Posterior vena cava (tissue), 2 donors: ENCODE measurements at regions not wholly inside any gene's neighbourhood (a gene's known extent, or its start where the extent isn't known, plus 50 kb on each side); places are given as distances from the start of the nearest gene placed in this dataset.

Experiments used
- DNase-seq: peaks from one replicate; pipeline ENCODE4 v3.0.0-alpha.2; 2020; ENCODE audit warnings: low spot score
- intact Hi-C, 2 donors: fragments of 100-400 bp; cut with DNase I; formaldehyde crosslinking; loops; one replicate each; pipeline versions ENCODE4 v1.14.1 to v1.14.2; 2022 to 2023
- donor health status: DM: yes; HTN: yes; CAD: no.
- donor health status: DM: yes; HTN: yes; CAD: no.

DNA sequence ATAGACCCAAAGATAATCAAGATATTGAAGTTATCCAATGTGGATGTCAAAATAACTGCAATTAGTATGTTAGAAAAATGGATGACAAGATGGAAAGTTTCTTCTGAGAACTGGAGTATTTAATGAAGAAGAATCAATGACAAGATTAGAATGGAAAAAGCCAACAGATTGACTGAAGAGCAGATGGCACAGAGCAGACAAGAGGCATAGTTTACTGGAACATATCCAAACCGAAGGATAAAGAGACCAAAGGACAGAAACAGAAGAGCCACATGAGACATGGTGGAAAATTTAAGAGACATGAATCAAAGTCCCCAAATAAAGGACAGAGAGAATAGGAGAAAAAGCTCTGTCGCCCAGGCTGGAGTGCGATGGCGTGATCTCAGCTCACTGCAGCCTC is 89.6 kb upstream of the RXFP2 start:
- intact Hi-C loops: no loop called here
- DNase-seq: no peak

DNA sequence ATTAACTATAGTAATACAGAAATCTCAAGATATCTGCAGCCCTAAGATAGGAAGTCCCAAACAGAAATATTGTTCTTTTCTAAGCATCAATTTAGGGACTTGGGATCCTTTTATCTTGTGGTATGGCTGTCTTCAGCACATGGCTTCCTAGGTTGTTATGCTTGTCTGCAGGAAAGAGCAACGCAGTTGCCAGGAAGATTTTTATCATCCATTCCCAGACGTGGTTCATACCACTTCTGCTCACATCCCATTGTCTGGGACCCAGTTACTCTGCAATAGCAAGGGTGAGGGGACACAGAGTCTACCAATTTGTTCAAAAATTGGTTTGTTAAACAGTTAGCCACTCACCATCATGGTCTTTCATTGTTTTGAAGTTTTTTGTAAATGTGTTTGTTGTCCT is 85.6 kb upstream of the RXFP2 start:
- no peak for DNase-seq
- intact Hi-C loops: no loop called here

DNA sequence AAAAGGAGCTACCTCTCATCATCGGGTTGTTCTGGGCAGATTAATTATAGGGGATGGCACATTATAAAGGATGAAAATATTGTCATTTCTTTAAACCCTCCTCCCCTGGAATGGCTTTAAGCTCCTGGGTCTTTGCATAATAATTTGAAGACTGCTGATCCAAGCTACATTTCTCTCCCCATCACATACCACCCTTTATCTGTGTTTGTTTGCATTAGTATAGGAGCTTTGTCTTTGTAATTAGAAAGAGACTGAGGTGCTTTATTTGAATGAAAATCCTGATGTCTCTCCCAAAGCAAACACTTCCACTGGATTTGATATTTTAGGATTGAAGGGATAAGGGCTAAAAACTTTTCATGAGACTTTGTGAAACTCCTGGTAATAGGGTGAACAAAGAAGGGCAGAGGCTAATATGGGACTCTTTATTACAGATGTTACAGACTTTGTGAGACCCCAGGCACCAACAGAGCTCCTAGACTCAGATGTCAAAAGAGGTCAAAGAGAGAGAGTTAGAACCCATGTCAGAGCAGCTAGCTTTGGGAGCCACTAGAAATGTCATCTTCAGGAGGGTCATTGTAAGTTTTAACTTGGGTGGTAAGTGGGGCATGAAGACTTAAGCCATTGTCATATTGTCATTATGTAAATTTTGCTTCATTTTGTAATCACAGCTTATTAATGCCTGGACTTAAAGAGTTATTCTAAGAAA is 75.3 kb upstream of the RXFP2 start:
- intact Hi-C loops: no loop called here
- no peak for DNase-seq

DNA sequence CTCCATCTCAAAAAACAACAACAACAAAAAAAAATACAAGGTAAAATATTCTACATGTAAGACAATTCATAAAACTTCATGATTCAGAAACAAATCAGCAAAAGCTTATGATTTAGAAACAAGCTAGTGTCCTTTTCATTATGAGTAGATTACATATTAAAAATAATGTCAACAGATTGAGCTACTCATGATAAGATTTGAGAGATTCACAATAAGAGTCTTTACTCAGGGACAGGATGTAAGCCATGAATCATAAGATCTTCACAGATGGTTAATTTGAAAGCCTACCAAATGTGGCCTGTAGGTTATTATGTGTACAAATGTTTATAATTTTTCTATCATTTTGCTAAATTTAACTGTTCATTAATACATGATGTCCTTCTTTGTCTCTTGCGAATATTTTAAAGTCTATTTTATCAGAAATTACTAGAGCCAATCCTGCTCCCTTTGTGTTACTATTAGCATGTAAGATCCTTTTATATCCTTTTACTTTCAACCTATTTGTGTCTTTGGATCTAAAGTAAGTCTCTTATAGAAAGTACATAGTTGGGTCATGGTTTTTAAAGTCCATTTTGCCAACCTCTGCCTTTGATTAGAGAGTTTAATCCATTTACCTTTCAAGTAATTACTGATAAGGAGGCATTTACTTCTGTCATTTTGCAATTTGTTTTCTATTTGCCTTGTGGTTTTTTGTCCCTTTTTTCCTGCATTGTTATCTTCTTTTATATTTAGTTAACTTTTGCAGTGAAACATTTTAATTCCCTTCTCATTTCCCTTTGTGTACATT is 68.3 kb upstream of the RXFP2 start:
- intact Hi-C loops: no loop called here
- DNase-seq: no peak

DNA sequence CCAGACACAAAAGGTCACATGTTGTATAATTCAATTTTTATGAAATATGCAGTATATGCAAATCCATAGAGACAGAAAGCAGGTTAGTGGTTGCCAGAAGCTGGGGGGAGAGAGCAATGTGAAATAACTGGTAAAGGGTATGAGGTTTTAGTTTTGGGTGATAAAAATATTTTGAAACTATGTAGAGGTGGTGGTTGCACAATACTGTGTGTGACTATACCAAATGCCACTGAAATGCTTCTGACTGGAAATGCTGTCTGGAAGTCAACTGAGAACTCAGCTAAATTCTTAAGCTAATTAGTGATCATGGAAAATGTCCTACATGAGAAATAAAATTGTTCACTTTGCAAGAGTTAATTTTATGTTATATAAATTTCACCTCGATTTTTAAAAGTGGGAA is 65.3 kb upstream of the RXFP2 start:
- DNase-seq: no peak

DNA sequence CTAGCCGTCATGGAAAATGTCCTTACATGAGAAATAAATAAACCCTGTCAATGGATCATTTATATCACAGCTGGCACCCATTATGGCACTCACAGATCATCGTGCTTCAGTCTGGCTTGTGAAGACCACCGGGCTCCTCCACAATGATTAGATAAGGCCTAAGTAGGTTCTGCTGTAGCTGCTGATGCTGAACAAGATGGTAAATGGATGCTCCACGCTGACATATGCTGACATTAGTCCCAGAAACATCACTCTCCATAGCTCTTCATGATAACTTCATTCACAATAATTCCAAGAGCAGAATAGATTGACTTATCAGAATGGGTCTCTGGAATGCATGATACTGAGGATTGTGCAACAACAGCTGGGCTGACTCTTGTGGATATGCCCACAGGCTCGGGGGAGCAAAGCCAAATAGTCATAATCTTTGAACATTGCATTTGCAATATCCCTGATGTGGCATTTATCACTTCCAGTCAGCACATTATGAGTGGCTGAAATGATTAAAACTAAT is 63.8 kb upstream of the RXFP2 start:
- no peak for DNase-seq
- intact Hi-C loops: no loop called here

More for the DNA sequence above, 65.3 kb upstream of the RXFP2 start:
- intact Hi-C loops: no loop called here

DNA sequence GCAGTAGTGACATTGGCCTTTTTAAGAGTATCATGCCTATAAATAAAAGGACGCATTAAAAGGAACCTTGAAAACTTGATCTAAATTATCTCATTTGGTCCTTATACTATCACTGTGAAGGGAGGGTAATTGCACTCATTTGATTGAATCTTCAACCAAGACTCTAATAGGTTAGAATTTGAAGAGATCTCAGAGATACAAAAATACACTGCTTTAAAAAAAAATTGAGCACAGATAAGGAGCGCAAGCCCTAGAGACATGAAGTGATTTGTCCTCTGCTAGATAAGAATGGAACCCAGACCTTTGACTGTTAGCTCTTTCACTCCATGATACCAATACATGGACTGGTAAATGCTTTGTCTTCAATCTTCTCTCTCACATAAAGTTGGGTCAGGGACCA is 58.2 kb upstream of the RXFP2 start:
- intact Hi-C loops: no loop called here
- no peak for DNase-seq

DNA sequence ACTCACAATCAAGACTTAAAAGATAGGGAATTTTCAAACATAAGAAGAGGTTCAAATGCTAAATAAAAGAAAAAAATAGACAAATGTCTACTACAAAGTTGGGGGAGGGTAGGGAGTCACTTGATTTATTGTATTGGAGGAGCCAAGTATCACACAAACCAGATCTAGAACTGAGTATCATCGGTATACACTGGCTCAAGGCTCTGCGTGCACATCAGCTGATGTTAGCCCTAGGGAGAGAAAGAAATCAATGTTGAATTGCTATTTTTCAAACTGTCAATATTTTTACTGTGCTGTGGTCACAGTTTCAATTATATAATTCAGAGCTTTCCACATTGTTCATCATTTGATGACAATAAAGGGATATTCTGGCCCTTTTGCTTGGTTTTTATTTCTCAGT is 54.9 kb upstream of the RXFP2 start:
- no peak for DNase-seq
- intact Hi-C loops: no loop called here

DNA sequence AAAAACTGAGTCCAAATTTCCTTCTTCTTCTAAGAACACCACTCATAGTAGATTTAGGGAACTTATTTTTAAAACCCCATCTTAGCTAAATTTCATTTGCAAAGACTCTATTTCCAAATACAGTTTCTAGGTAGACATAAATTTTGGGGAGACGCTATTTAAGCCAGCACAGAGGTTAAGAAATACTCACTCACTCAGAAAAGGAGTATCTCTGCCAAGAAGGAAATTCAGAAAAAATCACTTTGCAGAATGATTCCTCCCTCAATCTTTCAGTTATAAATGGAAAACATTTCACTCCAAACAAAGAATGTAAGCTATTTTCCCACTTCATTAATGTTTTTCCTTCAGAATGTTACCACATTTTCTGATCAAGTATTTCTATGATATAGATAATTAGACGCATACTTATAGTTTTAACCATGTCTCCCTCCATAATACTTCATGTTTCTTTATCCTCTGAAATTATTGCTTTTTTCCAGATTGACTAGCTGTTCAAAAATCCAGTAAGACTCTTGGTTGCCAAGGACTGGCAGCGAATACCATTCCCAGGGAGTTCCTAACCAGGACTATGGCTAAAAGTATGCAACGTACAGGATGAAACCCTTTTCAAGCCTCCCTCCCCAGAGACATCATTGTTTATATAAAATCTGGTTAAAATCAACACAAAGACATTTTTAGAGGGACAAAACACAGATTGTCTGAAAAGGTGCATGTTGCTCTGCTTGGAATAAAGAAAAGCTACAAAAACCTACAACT is 52.5 kb upstream of the RXFP2 start:
- intact Hi-C loops: no loop called here
- no peak for DNase-seq
